Sigmoid colon (tissue), 4 donors: ENCODE measurements at regions not wholly inside any gene's neighbourhood (a gene's known extent, or its start where the extent isn't known, plus 50 kb on each side); places are given as distances from the start of the nearest gene placed in this dataset.

ENCODE experiments used
- EP300 ChIP-seq, 4 donors: sonication (generic); formaldehyde crosslinking; IDR thresholded peaks; one replicate each; pipeline ENCODE4 v1.6.1; 2017; ENCODE audit warnings: antibody characterized with exemption in 4 of 4
- POLR2A ChIP-seq, 2 donors: fragments of 450-650 bp; IDR thresholded peaks; one replicate each; pipeline ENCODE4 v1.6.1; 2016; ENCODE audit warnings: antibody characterized with exemption in 2 of 2, mild to moderate bottlenecking in 2 of 2, moderate library complexity in 2 of 2
- POLR2AphosphoS5 ChIP-seq, 4 donors: sonication (generic); formaldehyde crosslinking; IDR thresholded peaks; one replicate each; pipeline ENCODE4 v1.6.1; 2017; ENCODE audit warnings: antibody characterized with exemption in 4 of 4
- TF ChIP-seq, protein P1 (sequence below), 4 experiments: fragments of 450-650 bp in 3 of 4; fragments of 200-600 bp in 1 of 4; IDR thresholded peaks; one replicate each; pipeline ENCODE4 v1.5.1; 2016 to 2019; ENCODE audit warnings: antibody characterized with exemption in 4 of 4, mild to moderate bottlenecking in 3 of 4, moderate library complexity in 2 of 4

DNA sequence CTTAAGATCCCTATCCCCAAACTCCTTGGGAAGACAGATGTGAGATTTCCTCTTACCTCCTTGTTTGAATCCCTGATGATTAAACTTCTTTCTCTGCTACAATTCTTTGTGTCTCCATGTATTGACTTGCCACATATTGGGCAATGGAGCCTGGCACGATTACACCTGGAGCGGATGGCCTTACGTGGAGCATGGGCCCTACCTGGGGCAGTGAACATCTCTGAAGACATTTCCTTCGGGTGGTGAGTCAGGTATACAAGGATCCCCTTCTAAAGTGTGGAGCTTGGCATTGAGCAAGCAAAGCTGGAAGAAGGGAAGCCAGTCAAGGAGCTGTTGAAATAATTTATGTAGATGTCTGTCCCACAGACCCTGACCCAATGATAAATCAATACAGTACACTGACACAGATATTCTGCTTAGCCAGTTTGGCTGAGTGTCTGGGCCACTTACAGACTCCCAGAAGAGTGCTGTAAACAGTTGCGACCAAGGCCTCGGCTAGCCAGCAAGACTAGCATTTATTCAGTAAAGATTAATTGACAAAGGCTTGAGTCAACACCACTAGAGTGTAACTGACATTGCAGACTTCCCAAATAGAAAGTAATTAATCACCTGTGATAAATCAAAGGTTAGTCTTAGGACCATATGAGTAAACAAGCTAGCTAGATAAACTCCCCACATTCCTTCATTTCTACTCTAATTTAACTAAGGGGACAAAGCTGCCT lies 83.1 kb upstream of the KCNK1 start:
- TF ChIP-seq POLR2A (IDR thresholded peaks at IDR 0.05) (no peak), EP300 (IDR thresholded peaks at IDR 0.05) (no peak), POLR2AphosphoS5 (IDR thresholded peaks at IDR 0.05) (no peak)
- TF ChIP-seq, protein P1, sequence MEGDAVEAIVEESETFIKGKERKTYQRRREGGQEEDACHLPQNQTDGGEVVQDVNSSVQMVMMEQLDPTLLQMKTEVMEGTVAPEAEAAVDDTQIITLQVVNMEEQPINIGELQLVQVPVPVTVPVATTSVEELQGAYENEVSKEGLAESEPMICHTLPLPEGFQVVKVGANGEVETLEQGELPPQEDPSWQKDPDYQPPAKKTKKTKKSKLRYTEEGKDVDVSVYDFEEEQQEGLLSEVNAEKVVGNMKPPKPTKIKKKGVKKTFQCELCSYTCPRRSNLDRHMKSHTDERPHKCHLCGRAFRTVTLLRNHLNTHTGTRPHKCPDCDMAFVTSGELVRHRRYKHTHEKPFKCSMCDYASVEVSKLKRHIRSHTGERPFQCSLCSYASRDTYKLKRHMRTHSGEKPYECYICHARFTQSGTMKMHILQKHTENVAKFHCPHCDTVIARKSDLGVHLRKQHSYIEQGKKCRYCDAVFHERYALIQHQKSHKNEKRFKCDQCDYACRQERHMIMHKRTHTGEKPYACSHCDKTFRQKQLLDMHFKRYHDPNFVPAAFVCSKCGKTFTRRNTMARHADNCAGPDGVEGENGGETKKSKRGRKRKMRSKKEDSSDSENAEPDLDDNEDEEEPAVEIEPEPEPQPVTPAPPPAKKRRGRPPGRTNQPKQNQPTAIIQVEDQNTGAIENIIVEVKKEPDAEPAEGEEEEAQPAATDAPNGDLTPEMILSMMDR (IDR thresholded peaks at IDR 0.05): no peak
